ENCODE measurements at regions not wholly inside any gene's neighbourhood (a gene's known extent, or its start where the extent isn't known, plus 50 kb on each side); places are given as distances from the start of the nearest gene placed in this dataset.

- no peak for DNase-seq (ENCODE audit: low spot score)
These were observed 406.2 kb upstream of the PCDH7 start for GRCh38 chr4:30314001-30314400.

- no peak for DNase-seq (ENCODE audit: low spot score)
These were observed 389.1 kb upstream of the PCDH7 start for GRCh38 chr4:30330894-30331652.

GRCh38 chr4:30341731-30342130, 378.4 kb upstream of the PCDH7 start:
- DNase-seq (ENCODE audit: low spot score), result no peak

DNA sequence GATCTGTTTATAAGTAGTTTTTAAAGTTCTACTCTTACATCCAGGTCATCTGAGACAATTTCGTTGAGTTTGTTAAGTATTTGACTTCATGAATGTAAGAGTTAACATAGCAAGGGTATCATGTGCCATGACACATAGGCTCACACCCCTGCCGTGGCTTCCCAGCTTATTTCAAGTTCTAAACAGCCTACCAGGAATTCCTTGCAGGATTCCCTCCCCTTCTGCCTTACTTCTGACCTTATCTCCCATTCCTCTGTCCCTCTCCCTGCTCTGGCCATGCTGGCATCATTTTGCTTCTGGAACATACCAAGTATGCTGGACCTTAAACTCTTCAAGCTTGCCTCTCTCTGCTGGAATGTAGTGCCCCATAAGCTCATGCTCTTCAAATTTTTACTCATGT, 369.9 kb upstream of the PCDH7 start:
- DNase-seq (ENCODE audit: low spot score), result no peak

GRCh38 chr4:30354605-30355004, 365.6 kb upstream of the PCDH7 start:
- no peak for DNase-seq (ENCODE audit: low spot score)

DNA sequence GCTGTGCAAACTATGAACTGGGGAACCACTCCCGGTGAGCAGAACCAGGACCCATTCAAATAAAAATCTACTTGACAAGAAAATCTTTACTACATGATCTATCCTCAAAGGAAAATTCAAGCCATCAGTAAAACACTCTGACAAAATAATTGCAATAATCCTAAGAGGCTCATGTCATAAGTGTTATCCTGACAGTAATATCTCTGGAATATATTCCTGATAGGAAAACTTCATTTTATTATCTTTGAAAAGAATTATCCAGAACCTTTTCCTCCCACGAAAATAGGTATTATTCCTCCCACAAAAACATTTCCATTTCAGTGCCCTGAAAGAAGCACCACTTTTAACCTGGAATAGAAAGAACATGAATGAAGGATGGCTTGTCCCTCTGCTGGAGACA, 357.7 kb upstream of the PCDH7 start:
- no peak for DNase-seq (ENCODE audit: low spot score)

DNA sequence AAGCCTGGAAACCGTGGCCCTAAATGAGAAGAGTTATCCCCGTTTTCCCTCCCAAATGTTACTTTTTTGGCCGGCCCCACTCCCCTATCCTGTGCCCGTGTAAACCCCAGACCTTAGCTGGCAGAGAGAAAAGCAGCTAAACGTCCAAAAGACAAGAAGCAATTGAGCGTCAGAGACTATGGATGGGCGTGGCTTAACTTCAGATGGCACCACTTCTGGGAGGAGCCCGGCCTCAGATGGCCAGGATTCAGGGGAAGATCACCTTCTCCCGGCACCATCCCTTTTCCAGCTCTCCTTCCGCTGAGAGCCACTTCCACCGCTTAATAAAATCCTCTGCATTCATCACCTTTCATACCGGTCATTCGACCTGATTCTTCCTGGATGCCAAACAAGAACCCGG, 350.1 kb upstream of the PCDH7 start:
- DNase-seq (ENCODE audit: low spot score), result no peak

GRCh38 chr4:30380404-30380998, 339.7 kb upstream of the PCDH7 start:
- DNase-seq (ENCODE audit: low spot score), result peak; percentile 44

DNA sequence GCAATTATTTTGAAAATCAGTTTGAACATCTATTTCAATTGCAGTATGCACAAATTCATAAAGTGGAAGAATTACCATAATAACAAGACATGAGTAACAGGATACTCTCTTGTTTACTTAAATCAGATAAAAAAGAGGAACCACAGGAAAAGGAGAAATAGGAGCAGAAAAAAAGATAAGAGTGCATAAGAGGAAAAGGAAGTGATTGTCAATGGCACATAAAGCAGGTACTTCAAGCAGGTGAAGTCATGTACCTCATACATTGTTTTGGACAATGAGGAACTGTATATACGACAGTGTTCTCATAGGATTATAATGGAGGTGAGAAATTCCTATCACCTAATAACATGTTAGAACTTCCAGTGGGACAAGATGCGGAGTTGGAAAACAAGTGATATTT, 334.5 kb upstream of the PCDH7 start:
- DNase-seq (ENCODE audit: low spot score), result no peak

- DNase-seq (ENCODE audit: low spot score), result no peak
These were observed 333.8 kb upstream of the PCDH7 start for GRCh38 chr4:30386266-30386895.

DNA sequence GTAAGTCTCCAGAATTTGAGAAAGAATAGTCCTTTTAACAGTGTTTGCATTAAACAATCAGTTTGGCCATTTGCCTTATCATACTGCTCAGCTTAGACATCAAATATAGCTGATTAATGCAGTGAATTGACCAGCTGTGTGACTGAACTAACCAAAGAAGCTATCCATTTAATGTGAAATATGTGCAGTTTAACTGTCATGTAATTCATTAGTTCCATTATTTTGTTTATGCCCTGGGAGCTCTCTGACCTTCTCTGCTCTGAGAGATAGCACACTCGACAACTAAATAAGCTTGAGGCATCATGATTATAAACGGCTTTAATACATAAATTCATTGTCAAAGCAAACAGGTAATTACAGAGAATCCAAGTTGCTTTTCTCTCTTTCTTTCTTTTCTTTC, 324.3 kb upstream of the PCDH7 start:
- DNase-seq (ENCODE audit: low spot score), result no peak

DNA sequence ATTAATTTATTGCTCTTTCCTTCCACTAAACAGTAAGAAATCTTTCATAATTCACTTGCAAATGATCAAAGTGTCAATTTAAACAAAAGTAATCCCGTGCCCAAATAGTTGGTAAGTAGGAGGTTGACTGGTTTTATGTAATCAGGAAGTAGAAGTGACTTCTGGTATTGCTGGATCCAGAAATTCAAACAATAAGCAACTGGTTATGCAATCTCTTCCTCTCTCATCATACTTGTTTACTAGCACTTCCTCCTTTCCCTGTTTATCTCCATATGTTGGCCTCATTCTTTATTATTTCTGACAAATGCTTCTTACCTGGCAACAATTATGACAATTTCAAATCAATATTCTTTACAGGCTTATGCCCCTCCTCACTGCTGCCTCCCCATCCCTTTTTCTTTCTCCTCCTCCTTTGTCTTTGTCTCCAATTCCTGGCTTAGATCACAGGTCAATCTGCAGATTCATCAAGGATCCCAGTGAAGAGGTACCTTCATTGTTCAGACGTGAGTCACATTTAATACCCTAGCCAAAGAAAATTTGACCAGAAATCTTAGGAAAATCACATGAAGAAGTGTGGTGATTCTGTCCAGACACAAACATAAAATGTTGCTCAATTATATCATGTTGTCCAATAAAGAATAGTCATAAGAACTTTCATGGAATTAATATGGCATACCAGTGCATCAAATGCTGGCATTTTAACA, 323.2 kb upstream of the PCDH7 start:
- DNase-seq (ENCODE audit: low spot score), result no peak

- DNase-seq (ENCODE audit: low spot score), result no peak
These were observed 320.7 kb upstream of the PCDH7 start for GRCh38 chr4:30399476-30399875.

DNA sequence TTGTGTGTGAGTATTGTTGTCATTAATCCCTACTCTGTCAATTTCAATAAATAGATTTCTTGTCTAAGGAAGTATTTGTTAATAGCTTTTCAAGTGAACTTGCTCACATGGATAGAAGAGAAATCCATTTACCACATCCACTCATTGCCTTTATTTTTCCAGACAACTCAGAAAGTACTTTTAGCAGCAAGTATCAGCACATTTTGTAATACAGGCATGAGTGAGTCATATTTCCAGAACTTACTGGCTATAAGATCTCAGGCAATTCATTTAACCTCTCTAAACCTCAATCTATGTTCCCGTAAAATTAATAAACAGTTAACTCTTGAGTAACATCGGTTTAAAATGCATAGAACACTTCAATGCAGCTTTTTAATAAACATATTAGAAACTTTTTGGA, 317.9 kb upstream of the PCDH7 start:
- no peak for DNase-seq (ENCODE audit: low spot score)

DNA sequence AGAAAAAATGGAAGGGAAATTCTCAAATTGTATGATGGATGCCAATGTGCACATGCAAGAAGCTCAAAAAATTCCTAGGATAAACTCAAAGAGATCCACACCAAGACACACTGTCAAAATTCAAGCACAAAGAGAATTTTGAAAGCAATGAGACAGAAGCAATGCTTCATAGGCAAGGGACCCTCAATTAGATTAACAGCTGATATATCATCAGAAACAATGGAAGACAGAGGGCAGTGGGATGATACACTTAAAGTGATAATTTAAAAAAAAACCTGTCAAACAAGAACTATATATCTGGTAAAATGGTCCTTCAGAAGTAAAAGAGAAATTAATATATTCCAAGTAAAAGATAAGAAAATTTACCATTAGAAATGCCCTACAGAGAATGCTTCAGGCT, 306.3 kb upstream of the PCDH7 start:
- no peak for DNase-seq (ENCODE audit: low spot score)

DNA sequence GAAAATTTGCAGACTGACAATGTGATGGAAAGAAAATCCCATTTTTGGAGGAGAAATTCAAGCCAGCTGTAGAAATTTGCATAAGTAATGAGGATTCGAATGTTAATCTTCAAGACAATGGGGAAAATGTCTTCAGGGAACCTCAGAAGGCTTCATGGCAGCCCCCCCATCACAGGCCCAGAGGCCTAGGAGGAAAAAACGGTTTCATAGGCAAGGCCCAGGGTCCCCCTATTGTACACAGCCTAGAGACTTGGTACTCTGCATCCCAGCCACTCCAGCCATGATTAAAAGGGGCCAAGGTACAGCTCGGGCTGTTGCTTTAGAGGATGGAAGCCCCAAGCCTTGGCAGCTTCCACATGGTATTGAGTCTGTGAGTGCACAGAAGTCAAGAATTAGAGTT, 303.6 kb upstream of the PCDH7 start:
- DNase-seq (ENCODE audit: low spot score), result no peak

DNA sequence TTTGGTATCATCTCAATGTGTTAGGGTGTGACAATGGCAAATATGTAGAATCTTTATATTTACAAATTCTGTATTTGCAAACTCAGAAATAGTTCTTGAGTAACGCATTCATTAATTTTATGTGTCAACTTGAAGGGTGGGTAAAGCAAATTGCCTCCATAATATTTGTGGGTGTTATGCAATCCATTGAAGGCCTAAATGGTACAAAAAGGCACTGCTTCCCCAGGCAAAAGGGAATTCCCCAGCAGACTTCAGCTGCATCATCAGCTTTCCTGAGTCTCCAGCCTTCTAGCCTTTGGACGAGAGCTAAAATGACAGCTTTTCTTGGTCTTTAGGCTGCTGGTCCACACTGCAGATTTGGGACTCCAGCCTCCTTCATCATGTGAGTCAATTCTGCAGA, 292.2 kb upstream of the PCDH7 start:
- no peak for DNase-seq (ENCODE audit: low spot score)

DNA sequence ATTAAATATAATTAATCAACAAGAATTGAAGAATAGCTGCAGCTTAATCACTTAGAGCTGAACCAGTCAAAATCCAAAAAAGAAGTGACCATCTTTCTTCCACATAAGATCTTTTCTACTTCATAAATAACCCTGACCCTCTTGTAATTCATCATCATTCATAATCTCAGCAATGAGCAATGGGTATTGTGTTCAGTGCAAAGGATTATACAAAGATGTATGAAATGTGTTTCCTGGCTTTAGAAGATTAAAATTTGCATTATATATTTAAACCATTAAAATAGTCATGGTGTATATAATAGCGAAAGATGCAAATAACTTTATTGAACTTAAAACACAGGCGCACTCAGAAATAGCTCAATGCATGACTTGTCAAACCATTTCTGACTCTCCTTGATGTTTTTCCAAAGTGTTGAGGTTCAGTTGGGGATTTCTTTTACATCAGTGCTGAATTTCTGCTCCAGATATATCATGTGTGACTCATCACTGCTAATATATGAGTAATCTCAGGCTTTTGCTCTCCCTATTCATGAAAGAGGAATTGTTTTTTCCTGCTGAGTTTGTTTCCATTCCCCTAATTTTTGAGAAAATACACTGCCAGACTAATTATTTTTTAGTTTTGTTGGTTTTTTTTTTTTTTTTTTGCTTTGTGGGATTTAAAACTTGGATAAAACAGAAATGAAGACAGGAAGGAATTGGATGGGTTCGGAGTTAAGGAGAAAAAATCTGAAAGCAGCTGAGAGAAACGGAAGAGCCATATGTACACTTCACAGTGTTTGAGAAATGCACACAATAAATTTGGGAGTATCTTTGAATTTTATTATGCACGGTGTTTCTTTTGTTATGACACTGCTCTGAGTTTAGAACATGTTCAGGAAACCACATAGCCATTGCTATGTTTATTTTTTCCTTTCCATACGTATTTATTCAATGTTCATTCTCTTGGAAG, 290.1 kb upstream of the PCDH7 start:
- peak; percentile 3 for DNase-seq (ENCODE audit: low spot score)

- no peak for DNase-seq (ENCODE audit: low spot score)
These were observed 285.5 kb upstream of the PCDH7 start for GRCh38 chr4:30434656-30435055.

- DNase-seq (ENCODE audit: low spot score), result no peak
These were observed 283.8 kb upstream of the PCDH7 start for GRCh38 chr4:30436394-30436793.

DNA sequence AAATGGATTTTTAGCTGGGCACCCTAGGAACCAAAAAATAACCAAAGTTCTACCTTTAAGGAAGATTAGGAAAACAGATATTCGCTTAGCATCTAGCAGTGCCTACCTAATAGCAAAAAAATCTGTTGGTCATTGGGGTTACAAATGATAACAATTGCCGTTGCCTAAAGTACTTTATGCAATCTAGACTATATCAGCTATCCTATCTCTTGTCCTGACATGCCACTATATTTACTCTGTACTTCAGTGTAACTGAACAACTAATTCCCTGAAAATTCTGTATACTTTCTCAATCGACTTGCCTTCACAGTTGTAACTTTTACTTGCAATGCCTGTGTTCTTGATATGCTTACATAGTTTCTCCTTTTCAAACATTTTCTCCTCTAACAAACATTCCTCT, 282.9 kb upstream of the PCDH7 start:
- no peak for DNase-seq (ENCODE audit: low spot score)

DNA sequence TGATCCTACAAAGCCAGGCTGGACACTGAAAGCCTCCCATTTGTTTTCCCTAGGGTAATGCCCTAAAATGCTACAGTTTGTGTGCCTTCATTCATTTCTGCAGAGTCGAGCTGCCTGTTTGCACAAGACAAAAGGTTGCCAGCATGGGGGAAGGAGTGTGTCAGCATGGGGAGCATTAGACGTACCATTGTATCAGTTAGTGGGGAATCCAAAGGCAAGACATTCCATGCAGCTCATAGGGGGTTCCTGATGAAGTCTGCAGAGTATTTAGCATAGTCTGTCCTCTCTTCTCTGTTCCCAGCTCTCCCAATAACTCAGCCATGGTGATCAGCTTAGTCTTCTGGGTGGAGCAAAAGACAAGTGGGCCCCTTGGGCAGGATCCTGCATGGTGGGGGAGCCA, 276.9 kb upstream of the PCDH7 start:
- no peak for DNase-seq (ENCODE audit: low spot score)

Measured in kidney tubule cell (primary cell).